ENCODE measurements at regions not wholly inside any gene's neighbourhood (a gene's known extent, or its start where the extent isn't known, plus 50 kb on each side); places are given as distances from the start of the nearest gene placed in this dataset.

DNA sequence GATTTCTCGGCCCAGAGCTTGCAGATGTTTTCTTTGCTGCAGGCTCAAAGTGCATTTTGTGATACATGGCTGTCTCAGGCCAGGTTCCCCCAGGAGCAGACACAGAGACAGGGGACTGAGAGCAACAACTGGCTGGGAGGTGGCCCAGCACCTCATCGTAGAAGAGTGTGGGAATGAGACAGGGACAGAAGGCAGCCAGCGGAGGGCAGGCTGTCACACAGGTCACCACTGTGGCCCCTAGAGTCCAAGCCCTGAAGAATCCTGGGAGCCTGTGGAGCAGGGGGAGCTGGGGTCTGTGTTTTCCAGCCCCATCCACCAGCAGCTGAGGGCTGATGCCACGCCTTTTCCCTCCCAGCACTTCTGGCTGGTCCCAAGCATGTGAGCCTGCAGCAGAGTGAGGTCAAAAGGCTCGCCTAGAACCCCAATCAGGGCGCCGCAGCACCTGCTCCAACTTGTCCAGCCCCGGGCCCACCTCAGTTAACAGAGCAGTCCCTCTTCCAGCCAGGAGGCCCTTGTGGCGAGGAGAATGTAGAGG, 723.8 kb downstream of the UQCRFS1 start:
- 82 to 93% (median 88%) methylated on average over 8 to 9 of the region's 9 CpGs for WGBS, 5 donors
- intact Hi-C loops (cut with DNase I; ENCODE audit: low total_unique reads) = no loop called here
- no peak overlapping the region for H3K27ac ChIP-seq

DNA sequence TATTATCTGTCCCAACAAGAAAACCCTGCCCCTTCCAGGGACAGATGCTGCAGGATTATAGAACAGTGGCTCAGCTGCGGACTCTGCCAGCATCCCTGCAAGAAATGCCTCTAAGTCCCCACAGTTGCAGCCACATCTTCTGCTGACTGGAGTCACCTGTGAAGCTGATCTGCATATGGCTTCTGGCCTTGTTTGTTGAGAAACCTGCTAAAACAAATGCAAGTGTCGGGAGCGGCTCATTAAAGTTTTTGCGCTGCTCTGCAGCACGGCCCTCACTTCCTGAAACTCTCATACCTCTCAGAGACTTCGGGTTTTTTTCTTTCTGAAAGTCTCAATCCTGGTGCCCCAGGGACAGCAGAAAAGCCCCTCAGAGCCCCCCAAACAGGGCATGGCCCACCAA, 725.0 kb downstream of the UQCRFS1 start:
- TF ChIP-seq POLR2A (IDR thresholded peaks at IDR 0.05) = no peak
- TF ChIP-seq, protein P1, sequence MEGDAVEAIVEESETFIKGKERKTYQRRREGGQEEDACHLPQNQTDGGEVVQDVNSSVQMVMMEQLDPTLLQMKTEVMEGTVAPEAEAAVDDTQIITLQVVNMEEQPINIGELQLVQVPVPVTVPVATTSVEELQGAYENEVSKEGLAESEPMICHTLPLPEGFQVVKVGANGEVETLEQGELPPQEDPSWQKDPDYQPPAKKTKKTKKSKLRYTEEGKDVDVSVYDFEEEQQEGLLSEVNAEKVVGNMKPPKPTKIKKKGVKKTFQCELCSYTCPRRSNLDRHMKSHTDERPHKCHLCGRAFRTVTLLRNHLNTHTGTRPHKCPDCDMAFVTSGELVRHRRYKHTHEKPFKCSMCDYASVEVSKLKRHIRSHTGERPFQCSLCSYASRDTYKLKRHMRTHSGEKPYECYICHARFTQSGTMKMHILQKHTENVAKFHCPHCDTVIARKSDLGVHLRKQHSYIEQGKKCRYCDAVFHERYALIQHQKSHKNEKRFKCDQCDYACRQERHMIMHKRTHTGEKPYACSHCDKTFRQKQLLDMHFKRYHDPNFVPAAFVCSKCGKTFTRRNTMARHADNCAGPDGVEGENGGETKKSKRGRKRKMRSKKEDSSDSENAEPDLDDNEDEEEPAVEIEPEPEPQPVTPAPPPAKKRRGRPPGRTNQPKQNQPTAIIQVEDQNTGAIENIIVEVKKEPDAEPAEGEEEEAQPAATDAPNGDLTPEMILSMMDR (IDR thresholded peaks at IDR 0.05 in 8 of 11, conservative IDR thresholded peaks at IDR 0.05 in 3 of 11) = no peak
- no peak for TF ChIP-seq POLR2AphosphoS5 (IDR thresholded peaks at IDR 0.05)
- WGBS, 5 donors = 45 to 64% (median 53%) methylated on average over 6 of the region's 6 CpGs
- intact Hi-C loops (cut with DNase I; ENCODE audit: low total_unique reads) = no loop called here

More for the DNA sequence above, 723.8 kb downstream of the UQCRFS1 start:
- H3K4me3 ChIP-seq = no peak overlapping the region
- H3K9me3 ChIP-seq = no peaks in the 10 kb centered on the region
- no peaks in the 10 kb centered on the region for H3K27me3 ChIP-seq (replicated peaks in 1 of 7)
- H3K36me3 ChIP-seq = no peaks in the 10 kb centered on the region
- DNase-seq = peak; percentile 56
- TF ChIP-seq, protein P1 (IDR thresholded peaks at IDR 0.05 in 8 of 11, conservative IDR thresholded peaks at IDR 0.05 in 3 of 11) = no peak
- TF ChIP-seq POLR2A (IDR thresholded peaks at IDR 0.05) (no peak), POLR2AphosphoS5 (IDR thresholded peaks at IDR 0.05) (no peak)
- peaks cover 0 to 16% (median 0%) of the 10 kb centered on the region in 6 donors for H3K4me1 ChIP-seq

DNA sequence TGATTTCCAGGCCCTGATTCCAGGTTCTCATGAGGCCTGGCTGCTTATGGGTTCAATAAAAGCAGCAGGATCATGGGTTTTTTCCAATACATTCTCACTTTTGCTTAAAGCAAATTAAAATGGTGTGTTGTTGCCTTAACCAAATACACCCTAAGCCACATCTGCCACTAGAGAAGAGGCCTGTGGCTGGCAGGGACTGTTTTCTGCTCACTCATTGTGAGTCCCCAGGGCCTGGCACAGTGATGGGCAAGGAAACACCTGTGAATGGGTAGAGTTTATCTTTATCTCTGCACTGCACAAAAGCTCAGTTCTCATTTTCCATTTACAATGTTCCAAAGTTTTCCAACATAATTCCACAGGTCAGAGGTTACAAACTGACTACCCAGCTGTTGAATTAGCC, 726.0 kb downstream of the UQCRFS1 start:
- H3K4me1 ChIP-seq = peaks cover 0 to 17% (median 0%) of the 10 kb centered on the region in 6 donors
- no peaks in the 10 kb centered on the region for H3K9me3 ChIP-seq

More for the DNA sequence above, 725.0 kb downstream of the UQCRFS1 start:
- no peaks in the 10 kb centered on the region for H3K36me3 ChIP-seq
- no peaks in the 10 kb centered on the region for H3K27me3 ChIP-seq (replicated peaks in 1 of 7)
- DNase-seq = peak; percentile 17
- H3K9me3 ChIP-seq = no peaks in the 10 kb centered on the region
- H3K4me3 ChIP-seq = no peak overlapping the region
- peaks cover 0 to 16% (median 0%) of the 10 kb centered on the region in 6 donors for H3K4me1 ChIP-seq
- H3K27ac ChIP-seq = no peak overlapping the region

DNA sequence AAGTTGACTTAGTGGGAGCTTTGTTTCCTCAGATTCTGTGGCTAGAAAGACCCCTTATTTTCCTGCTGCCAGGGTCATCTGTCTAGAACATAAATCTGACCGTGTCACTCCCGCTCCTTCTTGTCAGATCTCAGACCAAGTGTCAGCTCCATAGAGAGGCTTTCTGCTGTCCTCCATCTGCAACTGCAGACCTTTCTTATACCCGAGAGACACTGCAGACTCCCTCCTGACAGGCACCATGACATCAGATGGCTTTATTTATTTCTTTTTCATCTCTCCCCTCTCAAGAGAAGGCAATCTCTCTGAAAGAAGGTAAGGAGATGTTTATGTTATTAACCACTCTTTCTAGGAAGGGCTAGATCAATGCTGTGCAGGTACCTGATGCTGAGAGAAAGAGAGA, 726.5 kb downstream of the UQCRFS1 start:
- intact Hi-C loops (cut with DNase I; ENCODE audit: low total_unique reads) = no loop called here
- Histone ChIP-seq H3K36me3 (no peaks in the 10 kb centered on the region), H3K27ac (no peak overlapping the region), H3K27me3 (replicated peaks in 1 of 7) (no peaks in the 10 kb centered on the region), H3K4me1 (peaks cover 0 to 21% (median 0%) of the 10 kb centered on the region in 6 donors), H3K9me3 (no peaks in the 10 kb centered on the region), H3K4me3 (no peak overlapping the region)
- TF ChIP-seq POLR2AphosphoS5 (IDR thresholded peaks at IDR 0.05) = no peak
- TF ChIP-seq POLR2A (IDR thresholded peaks at IDR 0.05) = no peak
- TF ChIP-seq, protein P1 (IDR thresholded peaks at IDR 0.05 in 8 of 11, conservative IDR thresholded peaks at IDR 0.05 in 3 of 11) = no peak
- 67 to 79% (median 73%) methylated on average over 3 of the region's 3 CpGs for WGBS, 5 donors
- DNase-seq = no peak

More for the DNA sequence above, 726.0 kb downstream of the UQCRFS1 start:
- H3K27me3 ChIP-seq (replicated peaks in 1 of 7) = no peaks in the 10 kb centered on the region
- no peak overlapping the region for H3K27ac ChIP-seq
- DNase-seq = peak; percentile 24
- no peak for TF ChIP-seq POLR2A (IDR thresholded peaks at IDR 0.05)
- TF ChIP-seq, protein P1 (IDR thresholded peaks at IDR 0.05 in 8 of 11, conservative IDR thresholded peaks at IDR 0.05 in 3 of 11) = no peak
- no peak for TF ChIP-seq POLR2AphosphoS5 (IDR thresholded peaks at IDR 0.05)
- intact Hi-C loops (cut with DNase I; ENCODE audit: low total_unique reads) = no loop called here
- H3K4me3 ChIP-seq = no peak overlapping the region
- H3K36me3 ChIP-seq = no peaks in the 10 kb centered on the region

Data from spleen (tissue), 11 donors.